CD8-positive, alpha-beta memory T cell (primary cell): ENCODE measurements at regions not wholly inside any gene's neighbourhood (a gene's known extent, or its start where the extent isn't known, plus 50 kb on each side); places are given as distances from the start of the nearest gene placed in this dataset.

Experiments
- CTCF ChIA-PET: fragments of 350-600 bp; sonication (Branson Sonifier 250); formaldehyde crosslinking; loops from one replicate; lab custom pipeline; 2021; ENCODE audit warnings: antibody characterized with exemption; lab: Charles Lee
- POLR2A ChIA-PET: fragments of 350-600 bp; sonication (Branson Sonifier 250); formaldehyde crosslinking; loops from one replicate; lab custom pipeline; 2021; ENCODE audit warnings: antibody characterized with exemption; lab: Charles Lee
- DNase-seq, 5 donors: peaks; one replicate each; pipeline versions ENCODE4 v3.0.0 to v3.0.0-alpha.2; 2020 to 2022; ENCODE audit warnings: mixed read lengths in 1 of 5
- H3K27ac ChIP-seq: one replicate; pipeline ENCODE4 v1.7.0; 2013; ENCODE audit warnings: low read depth, mild to moderate bottlenecking, low read length, moderate library complexity
- H3K27me3 ChIP-seq: 2 replicates; pipeline ENCODE4 v1.7.0; 2013; ENCODE audit warnings: low read length, mild to moderate bottlenecking; ENCODE audit not compliant: insufficient read depth, poor library complexity, severe bottlenecking
- H3K36me3 ChIP-seq: 2 replicates; pipeline ENCODE4 v1.7.0; 2013; ENCODE audit warnings: mild to moderate bottlenecking, low read length, moderate library complexity; ENCODE audit not compliant: insufficient read depth
- H3K4me1 ChIP-seq: 2 replicates; pipeline ENCODE4 v1.7.0; 2013; ENCODE audit warnings: mild to moderate bottlenecking, low read length, moderate library complexity; ENCODE audit not compliant: insufficient read depth
- H3K4me3 ChIP-seq: 2 replicates; pipeline ENCODE4 v1.7.0; 2013; ENCODE audit warnings: mild to moderate bottlenecking, low read length
- H3K9me3 ChIP-seq: 2 replicates; pipeline ENCODE4 v1.7.0; 2013; ENCODE audit warnings: mild to moderate bottlenecking, low read length
- H3K27ac Mint-ChIP-seq, 8 donors: one replicate each; pipeline ENCODE4 v1.8.0; 2020 to 2021; ENCODE audit warnings: mixed read lengths in 8 of 8, mild to moderate bottlenecking in 6 of 8, inconsistent platforms in 3 of 8, moderate library complexity in 3 of 8
- H3K27me3 Mint-ChIP-seq, 2 donors: one replicate each; pipeline ENCODE4 v1.8.0; 2020 to 2021; ENCODE audit warnings: mixed read lengths in 2 of 2, mild to moderate bottlenecking in 1 of 2, moderate library complexity in 1 of 2
- H3K36me3 Mint-ChIP-seq, 3 donors: one replicate each; pipeline ENCODE4 v1.8.0; 2020 to 2021; ENCODE audit warnings: mixed read lengths in 3 of 3, inconsistent platforms in 1 of 3, mild to moderate bottlenecking in 1 of 3
- H3K4me1 Mint-ChIP-seq, 3 donors: one replicate each; pipeline ENCODE4 v1.8.0; 2020 to 2021; ENCODE audit warnings: mixed read lengths in 3 of 3, inconsistent platforms in 1 of 3, mild to moderate bottlenecking in 1 of 3
- H3K4me3 Mint-ChIP-seq, 7 donors: one replicate each; pipeline ENCODE4 v1.8.0; 2020 to 2021; ENCODE audit warnings: mixed read lengths in 7 of 7, mild to moderate bottlenecking in 6 of 7, moderate library complexity in 4 of 7, inconsistent platforms in 2 of 7
- H3K9me3 Mint-ChIP-seq, 5 donors: one replicate each; pipeline ENCODE4 v1.8.0; 2020 to 2022; ENCODE audit warnings: mixed read lengths in 5 of 5, mild to moderate bottlenecking in 3 of 5, moderate library complexity in 2 of 5, inconsistent platforms in 1 of 5

GRCh38 chr1:30148676-30149075 lies 574.7 kb downstream of the MATN1 start:
- Histone ChIP-seq H3K9me3 (no peaks in the 10 kb centered on the region), H3K27ac (no peak overlapping the region), H3K4me3 (no peak overlapping the region), H3K36me3 (no peaks in the 10 kb centered on the region), H3K27me3 (no peaks in the 10 kb centered on the region), H3K4me1 (no peaks in the 10 kb centered on the region)
- Mint-ChIP-seq H3K27ac (no peak overlapping the region), H3K27me3 (peaks cover 5 to 28% of the 10 kb centered on the region in 2 donors), H3K36me3 (peaks cover 0 to 21% (median 0%) of the 10 kb centered on the region in 3 donors), H3K4me1 (no peaks in the 10 kb centered on the region), H3K4me3 (no peak overlapping the region), H3K9me3 (peaks cover 0 to 13% (median 8%) of the 10 kb centered on the region in 5 donors)
- no peak for DNase-seq
- ChIA-PET POLR2A (no interaction called here), CTCF (no interaction called here)

GRCh38 chr1:30147188-30147587 lies 576.2 kb downstream of the MATN1 start:
- no peak overlapping the region for H3K27ac Mint-ChIP-seq
- no peak overlapping the region for H3K4me3 ChIP-seq
- H3K9me3 ChIP-seq = no peaks in the 10 kb centered on the region
- H3K36me3 Mint-ChIP-seq = peaks cover 0 to 18% (median 0%) of the 10 kb centered on the region in 3 donors
- H3K4me1 ChIP-seq = no peaks in the 10 kb centered on the region
- H3K27me3 ChIP-seq = no peaks in the 10 kb centered on the region
- H3K27ac ChIP-seq = no peak overlapping the region
- H3K4me1 Mint-ChIP-seq = no peaks in the 10 kb centered on the region
- H3K36me3 ChIP-seq = no peaks in the 10 kb centered on the region
- no peak overlapping the region for H3K4me3 Mint-ChIP-seq
- peaks cover 5 to 34% of the 10 kb centered on the region in 2 donors for H3K27me3 Mint-ChIP-seq
- POLR2A ChIA-PET = no interaction called here
- CTCF ChIA-PET = no interaction called here
- no peak for DNase-seq
- H3K9me3 Mint-ChIP-seq = peaks cover 0 to 9% (median 8%) of the 10 kb centered on the region in 5 donors

GRCh38 chr1:30146448-30146847 lies 576.9 kb downstream of the MATN1 start:
- ChIA-PET CTCF (no interaction called here), POLR2A (no interaction called here)
- H3K27ac ChIP-seq = no peak overlapping the region
- H3K36me3 ChIP-seq = no peaks in the 10 kb centered on the region
- DNase-seq = no peak
- no peaks in the 10 kb centered on the region for H3K4me1 ChIP-seq
- Mint-ChIP-seq H3K27me3 (peaks cover 5 to 37% of the 10 kb centered on the region in 2 donors), H3K9me3 (peaks cover 0 to 8% (median 5%) of the 10 kb centered on the region in 5 donors), H3K27ac (no peak overlapping the region), H3K4me3 (no peak overlapping the region), H3K36me3 (peaks cover 0 to 16% (median 0%) of the 10 kb centered on the region in 3 donors), H3K4me1 (no peaks in the 10 kb centered on the region)
- no peaks in the 10 kb centered on the region for H3K9me3 ChIP-seq
- H3K27me3 ChIP-seq = no peaks in the 10 kb centered on the region
- H3K4me3 ChIP-seq = no peak overlapping the region

GRCh38 chr1:30145723-30146303 lies 577.6 kb downstream of the MATN1 start:
- POLR2A ChIA-PET = no interaction called here
- peaks cover 0 to 9% (median 2%) of the 10 kb centered on the region in 5 donors for H3K9me3 Mint-ChIP-seq
- H3K36me3 Mint-ChIP-seq = peaks cover 0 to 10% (median 0%) of the 10 kb centered on the region in 3 donors

GRCh38 chr1:30144831-30145230 lies 578.6 kb downstream of the MATN1 start:
- ChIA-PET POLR2A (no interaction called here), CTCF (no interaction called here)
- H3K27ac ChIP-seq = no peak overlapping the region
- no peaks in the 10 kb centered on the region for H3K27me3 ChIP-seq
- no peak overlapping the region for H3K4me3 ChIP-seq
- H3K9me3 ChIP-seq = no peaks in the 10 kb centered on the region
- H3K4me1 Mint-ChIP-seq = no peaks in the 10 kb centered on the region
- no peaks in the 10 kb centered on the region for H3K4me1 ChIP-seq
- peaks cover 0 to 5% (median 0%) of the 10 kb centered on the region in 5 donors for H3K9me3 Mint-ChIP-seq
- no peak overlapping the region for H3K4me3 Mint-ChIP-seq
- no peaks in the 10 kb centered on the region for H3K36me3 ChIP-seq
- DNase-seq = no peak
- peaks cover 0 to 6% (median 0%) of the 10 kb centered on the region in 3 donors for H3K36me3 Mint-ChIP-seq
- no peak overlapping the region for H3K27ac Mint-ChIP-seq
- peaks cover 5 to 40% of the 10 kb centered on the region in 2 donors for H3K27me3 Mint-ChIP-seq

More at GRCh38 chr1:30145723-30146303, 577.6 kb downstream of the MATN1 start:
- no peaks in the 10 kb centered on the region for H3K27me3 ChIP-seq
- H3K4me1 Mint-ChIP-seq = no peaks in the 10 kb centered on the region
- no peaks in the 10 kb centered on the region for H3K36me3 ChIP-seq
- H3K27ac Mint-ChIP-seq = peak overlapping the region in 2 of 8 donors; percentile 37 to 65
- H3K27ac ChIP-seq = no peak overlapping the region
- DNase-seq = no peak
- no peak overlapping the region for H3K4me3 Mint-ChIP-seq
- peaks cover 5 to 38% of the 10 kb centered on the region in 2 donors for H3K27me3 Mint-ChIP-seq
- H3K4me3 ChIP-seq = no peak overlapping the region
- no peaks in the 10 kb centered on the region for H3K4me1 ChIP-seq
- H3K9me3 ChIP-seq = no peaks in the 10 kb centered on the region
- CTCF ChIA-PET = no interaction called here

GRCh38 chr1:30143517-30143916 lies 579.9 kb downstream of the MATN1 start:
- no peak overlapping the region for H3K4me3 ChIP-seq
- no peak for DNase-seq
- H3K4me1 ChIP-seq = no peaks in the 10 kb centered on the region
- no peaks in the 10 kb centered on the region for H3K27me3 ChIP-seq
- H3K27ac ChIP-seq = no peak overlapping the region
- H3K4me1 Mint-ChIP-seq = no peaks in the 10 kb centered on the region
- POLR2A ChIA-PET = no interaction called here
- H3K27ac Mint-ChIP-seq = no peak overlapping the region
- no peaks in the 10 kb centered on the region for H3K36me3 ChIP-seq
- no peak overlapping the region for H3K4me3 Mint-ChIP-seq
- no peaks in the 10 kb centered on the region for H3K9me3 ChIP-seq
- H3K36me3 Mint-ChIP-seq = peaks cover 0 to 6% (median 0%) of the 10 kb centered on the region in 3 donors
- CTCF ChIA-PET = no interaction called here
- peaks cover 5 to 42% of the 10 kb centered on the region in 2 donors for H3K27me3 Mint-ChIP-seq
- peaks cover 0 to 5% (median 0%) of the 10 kb centered on the region in 5 donors for H3K9me3 Mint-ChIP-seq

GRCh38 chr1:30140566-30140965 lies 582.8 kb downstream of the MATN1 start:
- Histone ChIP-seq H3K36me3 (no peaks in the 10 kb centered on the region), H3K27me3 (no peaks in the 10 kb centered on the region), H3K27ac (no peak overlapping the region), H3K4me3 (no peak overlapping the region), H3K4me1 (no peaks in the 10 kb centered on the region), H3K9me3 (no peaks in the 10 kb centered on the region)
- CTCF ChIA-PET = no interaction called here
- peaks cover 0 to 6% (median 0%) of the 10 kb centered on the region in 3 donors for H3K36me3 Mint-ChIP-seq
- H3K4me3 Mint-ChIP-seq = no peak overlapping the region
- H3K9me3 Mint-ChIP-seq = peaks cover 0 to 8% (median 0%) of the 10 kb centered on the region in 5 donors
- no peak overlapping the region for H3K27ac Mint-ChIP-seq
- POLR2A ChIA-PET = no interaction called here
- H3K27me3 Mint-ChIP-seq = peaks cover 7 to 30% of the 10 kb centered on the region in 2 donors
- no peak for DNase-seq
- H3K4me1 Mint-ChIP-seq = no peaks in the 10 kb centered on the region

- Histone ChIP-seq H3K27ac (no peak overlapping the region), H3K4me1 (no peaks in the 10 kb centered on the region), H3K4me3 (no peak overlapping the region), H3K9me3 (no peaks in the 10 kb centered on the region), H3K27me3 (no peaks in the 10 kb centered on the region), H3K36me3 (no peaks in the 10 kb centered on the region)
- peaks cover 5 to 16% of the 10 kb centered on the region in 2 donors for H3K27me3 Mint-ChIP-seq
- no peak for DNase-seq
- peaks cover 0 to 7% (median 0%) of the 10 kb centered on the region in 5 donors for H3K9me3 Mint-ChIP-seq
- H3K4me3 Mint-ChIP-seq = no peak overlapping the region
- ChIA-PET CTCF (no interaction called here), POLR2A (no interaction called here)
- peaks cover 0 to 2% (median 0%) of the 10 kb centered on the region in 3 donors for H3K36me3 Mint-ChIP-seq
- H3K4me1 Mint-ChIP-seq = no peaks in the 10 kb centered on the region
- H3K27ac Mint-ChIP-seq = no peak overlapping the region
These were observed 584.5 kb downstream of the MATN1 start for GRCh38 chr1:30138891-30139290.
